SIG-M5 treated with dmso at 0.1 percent for 504 hours (cell line): ENCODE measurements at regions not wholly inside any gene's neighbourhood (a gene's known extent, or its start where the extent isn't known, plus 50 kb on each side); places are given as distances from the start of the nearest gene placed in this dataset.

ENCODE experiments used
- DNase-seq: peaks from one replicate; lab custom pipeline; 2025; ENCODE audit not compliant: unreplicated experiment; lab: John Stamatoyannopoulos, UW

DNA sequence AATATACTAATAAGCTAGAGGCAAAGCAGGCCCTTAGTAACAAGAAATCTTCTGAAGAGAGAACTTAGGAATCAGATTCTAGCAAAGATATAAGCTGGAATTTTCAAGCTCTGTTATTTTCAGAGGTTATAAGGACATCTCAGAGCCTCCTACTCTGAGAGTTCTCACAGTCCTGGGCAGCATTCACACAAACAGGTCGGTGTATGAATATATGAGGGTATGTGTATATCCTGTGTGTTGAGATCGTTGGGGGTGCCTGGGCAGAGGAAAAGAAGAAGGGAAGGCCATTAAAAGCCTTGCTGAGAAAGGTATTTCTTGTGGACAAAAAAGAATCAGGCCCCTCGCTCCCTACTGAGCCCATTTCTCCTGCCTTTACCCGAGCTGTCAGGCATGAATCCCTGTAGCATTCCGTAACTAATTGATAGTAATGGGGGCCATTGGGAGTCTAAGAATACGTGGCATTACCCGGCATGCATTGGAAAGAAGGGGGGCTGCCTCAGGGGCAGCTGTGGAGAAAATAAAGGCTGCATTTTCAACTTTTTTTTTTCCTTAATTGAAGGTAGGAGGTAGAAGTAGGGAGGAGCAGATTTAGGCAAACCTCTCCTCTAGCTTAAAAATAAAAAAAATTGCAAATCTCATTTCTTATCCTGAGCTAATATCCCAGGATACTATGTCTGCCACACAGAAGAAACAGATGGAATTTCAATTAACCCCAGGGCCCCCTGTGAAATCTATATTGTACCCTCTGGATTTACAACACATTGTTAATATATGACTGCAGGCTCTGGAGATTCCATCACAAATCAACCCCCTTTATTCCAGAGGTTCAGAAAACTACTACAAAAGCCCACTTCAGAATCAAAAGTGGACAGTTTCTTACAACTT, 103.8 kb downstream of the GTPBP8 start:
- DNase-seq = no peak

- DNase-seq = no peak
Observed at GRCh38 chr3:113096188-113096892, 105.6 kb downstream of the GTPBP8 start.

DNA sequence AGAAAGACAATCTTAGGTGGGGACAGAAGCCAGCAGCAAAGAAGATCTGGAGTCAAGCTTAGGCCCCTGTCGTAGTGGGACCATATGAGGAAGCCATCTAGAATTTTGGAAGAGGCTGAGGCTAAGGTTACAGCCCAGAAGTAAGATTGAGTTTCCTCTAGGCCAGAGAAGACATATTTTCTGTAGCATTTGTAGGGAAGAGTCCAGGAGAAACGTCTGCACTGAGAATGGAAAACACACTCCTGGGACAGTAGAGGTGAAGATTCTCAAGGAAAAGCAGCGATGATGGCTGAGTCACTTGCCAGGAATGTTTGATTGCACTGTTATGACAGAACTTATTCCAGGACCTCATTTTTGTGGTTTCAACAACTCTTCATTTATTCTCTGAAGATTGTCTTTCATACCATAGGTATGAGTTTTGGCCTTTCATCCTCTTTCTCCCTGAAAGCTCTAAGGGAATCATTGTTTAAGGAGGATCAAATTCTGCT, 107.2 kb downstream of the GTPBP8 start:
- no peak for DNase-seq

- no peak for DNase-seq
Observed at GRCh38 chr3:113100063-113100462, 109.3 kb downstream of the GTPBP8 start.

DNA sequence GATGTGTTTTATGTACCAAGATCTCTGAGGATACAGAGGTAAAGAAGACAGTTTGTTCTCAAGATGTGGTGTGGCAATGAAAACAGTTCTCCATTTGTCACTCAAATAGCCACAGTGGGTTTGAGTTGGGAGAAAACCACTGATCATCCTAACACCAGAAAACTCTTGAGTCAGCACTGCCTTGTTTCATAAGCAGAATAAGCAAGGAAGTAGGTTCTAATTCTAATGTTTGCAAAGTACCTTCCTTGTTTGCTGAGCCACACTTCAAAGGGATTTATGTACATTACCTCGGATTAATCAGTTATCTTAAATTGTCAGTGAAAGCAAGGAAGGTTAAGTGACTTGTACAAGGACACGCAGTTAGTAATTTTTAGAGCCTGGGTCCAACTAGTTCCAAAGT, 107.8 kb upstream of the BOC start:
- DNase-seq = peak; percentile 63

DNA sequence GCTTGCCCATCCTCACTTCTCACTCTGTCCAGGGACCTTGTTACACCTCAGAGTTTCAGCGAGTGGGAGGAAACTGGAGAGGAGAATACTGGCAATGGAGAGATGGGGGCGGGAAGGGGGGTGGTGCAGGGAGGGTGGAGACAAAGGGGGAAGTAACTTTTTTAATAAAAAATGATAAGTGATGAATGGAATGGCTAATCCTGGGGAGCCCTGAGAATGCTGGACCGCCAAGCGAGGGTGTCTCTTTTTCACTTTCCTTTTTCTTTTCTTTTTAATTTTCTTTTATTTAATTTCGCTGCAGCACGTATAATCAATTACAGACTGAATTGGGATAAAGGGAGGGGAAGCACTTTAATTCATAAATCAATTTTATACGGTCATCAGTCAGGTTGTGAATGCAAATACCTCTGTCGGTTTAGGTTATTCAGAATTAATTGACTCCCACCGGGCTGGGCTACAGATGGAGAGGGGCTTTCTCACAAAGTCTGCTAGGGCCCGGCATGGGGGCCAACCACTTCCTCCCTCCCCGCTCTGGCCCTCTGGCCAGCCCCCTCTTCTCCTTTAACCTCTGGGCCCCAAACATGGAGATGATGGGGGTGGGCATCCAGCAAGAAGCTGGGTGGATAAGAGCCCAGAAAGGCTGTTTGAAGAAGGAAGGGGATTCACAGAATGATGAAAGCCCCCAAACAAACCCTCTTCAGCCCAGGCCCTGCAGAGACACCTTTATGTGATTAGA, 106.8 kb upstream of the BOC start:
- DNase-seq = no peak

DNA sequence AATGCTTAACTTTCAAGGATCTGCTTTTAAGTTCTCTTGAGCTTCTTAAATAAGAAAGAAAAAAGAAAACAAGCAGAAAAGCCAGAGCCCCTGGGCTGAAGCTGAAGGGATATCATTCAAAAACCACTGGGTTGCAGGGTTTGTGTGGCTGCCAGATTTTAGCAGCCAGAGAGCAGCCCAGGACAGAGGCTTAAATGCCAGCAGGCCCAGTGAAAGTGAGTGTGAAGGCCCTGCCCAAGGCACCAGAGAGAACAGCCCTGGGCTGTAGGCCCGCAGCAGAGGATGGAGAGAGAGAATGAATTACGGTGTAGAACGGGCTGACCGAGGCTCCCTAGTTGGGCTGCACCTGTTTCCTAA, 106.3 kb upstream of the BOC start:
- DNase-seq = no peak

DNA sequence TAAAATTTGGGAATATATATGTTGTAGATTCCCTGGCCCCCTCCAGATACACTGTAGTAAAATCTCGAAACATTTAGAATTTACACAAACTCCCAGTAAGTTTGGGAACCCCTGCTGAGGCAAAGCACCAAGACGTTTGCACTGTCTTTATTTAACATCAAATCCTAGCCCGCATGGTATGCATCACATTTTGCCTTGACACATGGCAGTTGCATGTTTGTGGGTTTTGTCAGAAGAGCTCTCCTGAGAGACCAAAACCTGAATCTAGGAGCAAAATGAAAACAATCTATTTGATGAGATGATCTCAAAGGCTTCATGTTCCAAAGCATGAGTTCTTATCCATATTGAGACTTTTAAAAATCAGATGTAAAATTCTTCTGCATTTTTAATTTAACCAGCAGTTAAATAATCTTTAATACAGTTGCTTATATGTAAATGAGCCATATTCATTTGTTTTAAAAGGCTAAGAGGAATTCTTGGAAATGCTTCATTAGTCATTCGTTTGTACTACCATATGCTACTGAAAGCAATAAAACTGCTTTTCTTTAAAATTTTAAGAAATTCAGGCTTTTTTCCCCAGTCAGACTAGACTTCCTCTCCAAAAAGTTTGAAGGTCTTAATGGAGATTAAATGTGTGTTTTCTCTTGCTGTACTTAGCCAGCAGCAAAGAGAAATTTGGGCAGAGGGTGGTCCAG, 105.2 kb upstream of the BOC start:
- no peak for DNase-seq

DNA sequence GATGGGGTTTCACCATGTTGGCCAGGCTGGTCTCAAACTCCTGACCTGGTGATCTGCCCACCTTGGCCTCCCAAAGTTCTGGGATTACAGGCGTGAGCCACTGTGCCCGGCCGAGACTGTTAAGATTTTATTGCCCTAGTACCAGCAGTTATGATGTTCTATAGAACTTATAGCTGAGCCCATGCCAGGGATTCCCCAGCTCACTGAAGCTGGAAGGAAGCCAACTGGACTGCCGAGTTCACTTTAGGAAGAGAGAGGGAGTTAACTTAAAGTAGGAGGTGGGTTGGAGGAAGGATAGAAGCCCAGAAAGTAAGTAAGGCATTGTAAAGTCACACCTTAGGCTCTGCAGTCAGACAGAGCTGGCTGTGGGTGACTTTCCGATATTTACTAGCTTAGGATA, 101.1 kb upstream of the BOC start:
- DNase-seq = no peak

DNA sequence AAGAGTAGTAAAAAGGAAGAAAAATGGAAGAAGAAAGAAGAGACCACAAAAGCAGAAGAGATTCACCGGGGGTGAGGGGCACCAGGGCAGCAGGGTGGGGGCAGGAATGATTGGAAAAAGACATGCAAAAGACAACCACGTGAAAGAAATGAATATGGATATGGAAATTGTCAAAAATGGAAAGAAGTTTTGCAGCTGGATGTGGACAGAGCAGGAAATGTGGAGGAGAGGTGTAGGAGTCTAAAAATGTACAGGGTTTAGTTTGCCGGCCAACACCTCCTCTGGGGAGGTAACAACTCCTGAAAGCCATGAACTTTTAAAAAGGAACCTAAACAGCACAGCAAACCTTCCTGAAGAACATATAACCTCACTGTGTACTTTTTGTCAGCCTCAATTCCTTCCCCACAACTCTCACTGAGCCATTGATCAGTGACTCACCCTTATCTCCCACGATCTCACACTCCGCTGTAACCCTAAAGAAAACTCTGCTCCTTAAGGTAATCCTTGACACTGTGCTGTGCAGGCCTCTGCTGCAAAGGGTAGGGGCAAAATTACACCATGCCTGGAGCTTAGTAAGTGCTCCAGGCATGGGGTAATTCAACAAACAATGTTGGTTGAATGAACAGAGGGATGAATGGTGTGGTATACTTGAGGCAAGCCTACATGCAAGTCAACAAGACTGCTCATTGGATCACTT, 100.2 kb upstream of the BOC start:
- peak; percentile 38 for DNase-seq

DNA sequence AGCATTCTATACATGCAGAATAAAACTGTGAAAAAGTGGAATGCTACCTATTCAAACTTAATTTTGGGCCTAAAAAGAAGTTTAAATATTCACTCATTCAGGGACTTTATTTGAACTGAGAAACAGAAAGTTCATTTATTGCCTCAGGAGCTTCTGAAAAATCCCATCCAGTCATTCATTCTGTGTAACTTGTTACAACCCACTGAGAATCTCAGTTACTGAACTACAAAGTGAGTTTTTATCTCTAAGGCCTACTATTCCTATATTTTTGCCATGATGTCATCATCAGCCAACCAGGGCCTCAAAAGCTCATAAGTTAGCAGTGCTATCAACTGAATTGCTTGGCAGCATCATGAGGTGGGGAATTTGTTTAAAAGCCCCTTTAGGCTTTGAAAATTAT, 98.0 kb upstream of the BOC start:
- no peak for DNase-seq

- no peak for DNase-seq
Observed at GRCh38 chr3:113117511-113118234, 93.7 kb upstream of the BOC start.

DNA sequence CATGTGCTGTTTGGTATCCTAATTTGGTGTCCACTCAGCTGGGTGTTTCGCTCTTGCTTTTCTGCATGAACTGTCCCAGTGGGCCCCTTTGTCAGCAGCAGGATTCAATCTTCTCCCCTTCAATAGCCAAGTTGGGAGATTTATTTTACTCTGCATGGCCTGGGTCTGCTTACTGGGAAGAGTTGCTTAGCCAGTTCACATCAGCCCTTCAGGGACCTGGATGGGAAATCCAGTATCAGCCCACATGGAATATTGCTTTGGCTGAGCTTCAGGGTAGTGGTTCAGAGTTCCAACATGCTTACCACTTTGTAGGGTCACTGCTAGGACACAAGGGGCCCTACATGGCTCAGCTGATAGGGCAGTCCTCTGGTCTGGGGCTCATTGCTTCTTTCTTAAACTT, 93.0 kb upstream of the BOC start:
- DNase-seq = no peak

GRCh38 chr3:113124256-113124830, 87.0 kb upstream of the BOC start:
- DNase-seq = no peak

GRCh38 chr3:113125951-113126350, 85.4 kb upstream of the BOC start:
- no peak for DNase-seq

- DNase-seq = no peak
Observed at GRCh38 chr3:113128386-113129015, 82.9 kb upstream of the BOC start.

DNA sequence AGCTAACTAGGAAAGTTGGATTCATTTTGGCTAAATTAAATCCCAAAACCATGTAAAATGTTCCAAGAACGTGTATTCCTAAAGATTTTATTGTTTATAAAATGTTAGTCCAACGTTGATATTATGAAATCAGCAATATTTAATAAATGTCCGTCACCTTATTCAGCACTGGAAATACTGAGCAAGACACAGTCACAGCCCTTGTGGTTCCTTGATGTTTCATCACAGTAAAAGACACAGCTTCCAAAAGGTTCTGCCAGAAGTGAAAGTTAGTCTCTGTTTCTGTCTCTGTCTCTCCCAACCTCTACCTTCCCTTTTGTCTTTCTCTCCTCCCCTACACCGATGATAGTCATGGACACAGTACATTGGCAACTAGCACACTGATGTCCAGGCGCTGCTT, 82.2 kb upstream of the BOC start:
- DNase-seq = no peak

- DNase-seq = no peak
Observed at GRCh38 chr3:113132571-113132996, 78.8 kb upstream of the BOC start.

GRCh38 chr3:113133140-113133539, 78.2 kb upstream of the BOC start:
- DNase-seq = no peak
